ENCODE measurements at regions not wholly inside any gene's neighbourhood (a gene's known extent, or its start where the extent isn't known, plus 50 kb on each side); places are given as distances from the start of the nearest gene placed in this dataset.

DNA sequence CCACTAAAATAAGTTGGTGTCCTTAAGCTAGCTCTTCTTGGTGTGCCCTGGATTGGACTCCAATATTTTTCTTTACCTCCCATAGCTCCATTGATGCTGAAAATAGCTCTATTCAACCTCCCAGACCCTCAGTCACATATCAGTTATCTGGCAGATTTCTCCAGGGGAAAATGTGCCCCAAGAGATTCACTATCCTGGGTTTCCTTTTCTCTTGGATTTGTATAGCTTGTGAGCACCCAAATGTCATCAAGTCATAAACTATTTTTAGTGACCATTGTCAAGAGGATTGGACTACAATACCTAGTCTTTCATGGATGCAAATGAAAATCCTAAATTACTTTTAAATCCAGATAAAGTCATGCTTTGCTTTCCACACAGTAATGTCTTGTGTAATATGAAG lies 339.6 kb upstream of the FOXG1 start:
- peaks cover 0 to 30% (median 3%) of the 10 kb centered on the region in 12 donors for H3K9me3 ChIP-seq
- no peak for TF ChIP-seq POLR2A (IDR thresholded peaks at IDR 0.05)
- TF ChIP-seq, protein P1, sequence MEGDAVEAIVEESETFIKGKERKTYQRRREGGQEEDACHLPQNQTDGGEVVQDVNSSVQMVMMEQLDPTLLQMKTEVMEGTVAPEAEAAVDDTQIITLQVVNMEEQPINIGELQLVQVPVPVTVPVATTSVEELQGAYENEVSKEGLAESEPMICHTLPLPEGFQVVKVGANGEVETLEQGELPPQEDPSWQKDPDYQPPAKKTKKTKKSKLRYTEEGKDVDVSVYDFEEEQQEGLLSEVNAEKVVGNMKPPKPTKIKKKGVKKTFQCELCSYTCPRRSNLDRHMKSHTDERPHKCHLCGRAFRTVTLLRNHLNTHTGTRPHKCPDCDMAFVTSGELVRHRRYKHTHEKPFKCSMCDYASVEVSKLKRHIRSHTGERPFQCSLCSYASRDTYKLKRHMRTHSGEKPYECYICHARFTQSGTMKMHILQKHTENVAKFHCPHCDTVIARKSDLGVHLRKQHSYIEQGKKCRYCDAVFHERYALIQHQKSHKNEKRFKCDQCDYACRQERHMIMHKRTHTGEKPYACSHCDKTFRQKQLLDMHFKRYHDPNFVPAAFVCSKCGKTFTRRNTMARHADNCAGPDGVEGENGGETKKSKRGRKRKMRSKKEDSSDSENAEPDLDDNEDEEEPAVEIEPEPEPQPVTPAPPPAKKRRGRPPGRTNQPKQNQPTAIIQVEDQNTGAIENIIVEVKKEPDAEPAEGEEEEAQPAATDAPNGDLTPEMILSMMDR (IDR thresholded peaks at IDR 0.05): no peak
- H3K27ac ChIP-seq: no peak overlapping the region
- ATAC-seq (no peak), DNase-seq (no peak)
- H3K36me3 ChIP-seq: no peaks in the 10 kb centered on the region
- intact Hi-C loops (cut with DNase I): no loop called here
- H3K27me3 ChIP-seq: no peaks in the 10 kb centered on the region
- H3K4me3 ChIP-seq: no peak overlapping the region
- no peaks in the 10 kb centered on the region for H3K4me1 ChIP-seq

DNA sequence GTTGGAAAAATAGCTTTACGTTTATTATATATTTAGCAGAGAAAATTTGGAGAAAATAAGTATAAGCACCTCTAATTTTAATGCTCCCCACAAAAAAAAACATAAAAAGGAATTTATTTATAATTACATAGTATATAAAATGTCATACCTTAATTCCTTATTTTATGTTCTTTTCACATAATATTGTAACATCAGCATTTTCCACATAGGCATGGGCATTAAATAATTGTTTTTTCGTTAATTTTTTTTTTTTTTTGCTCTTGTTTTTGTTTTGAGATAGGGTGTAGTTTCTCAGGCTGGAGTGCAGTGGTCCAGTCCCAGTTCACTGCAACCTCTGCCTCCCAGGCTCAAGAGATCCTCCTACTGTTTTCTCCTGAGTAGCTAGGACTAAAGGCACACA lies 329.8 kb upstream of the FOXG1 start:
- no peak for ATAC-seq

DNA sequence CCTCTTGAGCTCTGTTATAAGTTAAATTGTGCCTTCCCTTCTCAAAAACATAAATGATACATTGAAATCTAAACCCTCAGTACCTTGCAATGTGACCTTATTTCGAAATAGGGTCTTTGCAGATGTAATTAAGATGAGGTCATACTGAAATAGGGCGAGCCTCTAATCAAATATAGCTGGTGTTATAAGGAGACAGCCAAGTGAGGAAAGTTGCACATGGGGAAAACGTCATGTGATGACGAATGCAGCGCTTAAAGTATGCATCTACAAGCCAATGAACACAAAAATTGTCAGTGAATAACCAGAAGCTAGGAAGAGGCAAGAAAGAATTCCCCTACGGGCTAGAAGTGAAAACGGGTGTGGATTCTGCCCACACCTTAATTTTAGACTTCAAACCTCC lies 305.2 kb upstream of the FOXG1 start:
- DNase-seq (no peak), ATAC-seq (no peak)
- no peaks in the 10 kb centered on the region for H3K27me3 ChIP-seq
- no peaks in the 10 kb centered on the region for H3K4me1 ChIP-seq
- WGBS, 4 donors: 44 to 58% (median 54%) methylated on average over 7 of the region's 7 CpGs
- H3K36me3 ChIP-seq: no peaks in the 10 kb centered on the region
- H3K9me3 ChIP-seq: peaks cover 0 to 17% (median 1%) of the 10 kb centered on the region in 12 donors
- TF ChIP-seq POLR2A (IDR thresholded peaks at IDR 0.05): no peak
- TF ChIP-seq, protein P1 (IDR thresholded peaks at IDR 0.05): no peak
- intact Hi-C loops (cut with DNase I): no loop called here
- H3K4me3 ChIP-seq: no peak overlapping the region
- H3K27ac ChIP-seq: no peak overlapping the region

More for the DNA sequence above, 329.8 kb upstream of the FOXG1 start:
- no peaks in the 10 kb centered on the region for H3K36me3 ChIP-seq
- no peak overlapping the region for H3K27ac ChIP-seq
- intact Hi-C loops (cut with DNase I): no loop called here
- TF ChIP-seq, protein P1 (IDR thresholded peaks at IDR 0.05): no peak
- TF ChIP-seq POLR2A (IDR thresholded peaks at IDR 0.05): no peak
- DNase-seq: no peak
- WGBS, 4 donors: 50 to 64% (median 54%) methylated on average over 2 of the region's 2 CpGs
- H3K4me3 ChIP-seq: no peak overlapping the region
- no peaks in the 10 kb centered on the region for H3K4me1 ChIP-seq
- peaks cover 0 to 15% (median 0%) of the 10 kb centered on the region in 12 donors for H3K9me3 ChIP-seq
- no peaks in the 10 kb centered on the region for H3K27me3 ChIP-seq

DNA sequence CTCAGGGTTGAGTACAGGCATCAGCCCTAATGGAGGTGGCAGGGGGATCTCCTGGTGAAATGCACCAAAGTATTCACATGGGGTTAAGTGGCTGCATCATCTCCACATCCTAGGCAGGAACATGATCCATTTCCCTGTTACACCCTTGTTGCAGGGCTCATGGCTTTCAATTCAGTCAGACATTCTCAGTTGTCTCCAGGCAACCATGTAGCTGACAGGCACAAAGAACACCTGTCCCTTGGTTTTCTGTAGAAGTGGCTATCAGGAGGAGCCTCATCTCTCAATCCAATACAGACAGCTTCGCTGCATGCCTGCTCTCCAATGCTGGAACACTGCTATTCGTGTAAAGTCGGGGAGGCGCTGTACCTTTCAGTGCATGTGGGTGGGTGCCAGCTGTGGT lies 299.0 kb upstream of the FOXG1 start:
- H3K4me1 ChIP-seq: no peaks in the 10 kb centered on the region
- intact Hi-C loops (cut with DNase I): no loop called here
- DNase-seq: no peak
- no peak overlapping the region for H3K27ac ChIP-seq
- TF ChIP-seq, protein P1 (IDR thresholded peaks at IDR 0.05): no peak
- no peak for TF ChIP-seq POLR2A (IDR thresholded peaks at IDR 0.05)
- no peak overlapping the region for H3K4me3 ChIP-seq
- H3K27me3 ChIP-seq: no peaks in the 10 kb centered on the region
- no peaks in the 10 kb centered on the region for H3K36me3 ChIP-seq
- peaks cover 0 to 26% (median 5%) of the 10 kb centered on the region in 12 donors for H3K9me3 ChIP-seq
- ATAC-seq: no peak
- WGBS, 4 donors: 73 to 93% (median 89%) methylated on average over 4 of the region's 4 CpGs

Data from heart left ventricle (tissue), 16 donors.